ENCODE measurements at regions not wholly inside any gene's neighbourhood (a gene's known extent, or its start where the extent isn't known, plus 50 kb on each side); places are given as distances from the start of the nearest gene placed in this dataset.

GRCh38 chr1:198472997-198473396, 67.5 kb downstream of the ATP6V1G3 start:
- no peak for TF ChIP-seq CTCF (IDR thresholded peaks at IDR 0.05; ENCODE audit: insufficient read depth, low read depth, low read length)
- no peaks in the 10 kb centered on the region for H3K27me3 ChIP-seq (ENCODE audit: control insufficient read depth, insufficient read depth, low read length)
- H3K4me3 ChIP-seq (ENCODE audit: low read depth, low read length), result no peak overlapping the region
- ChIA-PET CTCF (no interaction called here), POLR2A (no interaction called here)
- no peaks in the 10 kb centered on the region for H3K36me3 ChIP-seq (ENCODE audit: control insufficient read depth, insufficient read depth, low read length)
- DNase-seq (ENCODE audit: low read depth), result no peak

GRCh38 chr1:198472119-198472518, 68.4 kb downstream of the ATP6V1G3 start:
- no peak for TF ChIP-seq CTCF (IDR thresholded peaks at IDR 0.05; ENCODE audit: insufficient read depth, low read depth, low read length)
- Histone ChIP-seq H3K36me3 (ENCODE audit: control insufficient read depth, insufficient read depth, low read length) (no peaks in the 10 kb centered on the region), H3K4me3 (ENCODE audit: low read depth, low read length) (no peak overlapping the region), H3K27me3 (ENCODE audit: control insufficient read depth, insufficient read depth, low read length) (no peaks in the 10 kb centered on the region)
- no peak for DNase-seq (ENCODE audit: low read depth)
- ChIA-PET POLR2A (no interaction called here), CTCF (interaction anchor here (1.2 kb wide), 1 partner anchor 9 kb away, joined by 5 read pairs; no protein-coding TSS in a partner anchor)

- ChIA-PET CTCF (interaction anchor here (1.0 to 1.5 kb wide), 4 partner anchors 14 to 218 kb away, joined by 3 to 10 read pairs (median 3); no protein-coding TSS in a partner anchor), POLR2A (interaction anchor here (0.6 to 0.7 kb wide), 2 partner anchors 204 to 444 kb away, joined by 3 read pairs; no protein-coding TSS in a partner anchor)
- DNase-seq (ENCODE audit: low read depth), result no peak
- Histone ChIP-seq H3K4me3 (ENCODE audit: low read depth, low read length) (no peak overlapping the region), H3K36me3 (ENCODE audit: control insufficient read depth, insufficient read depth, low read length) (no peaks in the 10 kb centered on the region), H3K27me3 (ENCODE audit: control insufficient read depth, insufficient read depth, low read length) (no peaks in the 10 kb centered on the region)
- TF ChIP-seq CTCF (IDR thresholded peaks at IDR 0.05; ENCODE audit: insufficient read depth, low read depth, low read length), result no peak
These were observed 72.6 kb downstream of the ATP6V1G3 start for GRCh38 chr1:198467907-198468306.

GRCh38 chr1:198467342-198467741, 73.1 kb downstream of the ATP6V1G3 start:
- ChIA-PET CTCF (interaction anchor here (0.7 to 1.5 kb wide), 7 partner anchors 9 to 312 kb away, joined by 3 to 10 read pairs (median 4); partner anchors contain the start of gene NEK7), POLR2A (interaction anchor here (0.7 kb wide), 1 partner anchor 443 kb away, joined by 3 read pairs; no protein-coding TSS in a partner anchor)
- H3K4me3 ChIP-seq (ENCODE audit: low read depth, low read length), result no peak overlapping the region
- no peaks in the 10 kb centered on the region for H3K36me3 ChIP-seq (ENCODE audit: control insufficient read depth, insufficient read depth, low read length)
- no peaks in the 10 kb centered on the region for H3K27me3 ChIP-seq (ENCODE audit: control insufficient read depth, insufficient read depth, low read length)
- DNase-seq (ENCODE audit: low read depth), result no peak
- no peak for TF ChIP-seq CTCF (IDR thresholded peaks at IDR 0.05; ENCODE audit: insufficient read depth, low read depth, low read length)

- H3K27me3 ChIP-seq (ENCODE audit: control insufficient read depth, insufficient read depth, low read length), result no peaks in the 10 kb centered on the region
- DNase-seq (ENCODE audit: low read depth), result peak; percentile 32
- H3K36me3 ChIP-seq (ENCODE audit: control insufficient read depth, insufficient read depth, low read length), result no peaks in the 10 kb centered on the region
- peak; percentile 55 for TF ChIP-seq CTCF (IDR thresholded peaks at IDR 0.05; ENCODE audit: insufficient read depth, low read depth, low read length)
- ChIA-PET CTCF (interaction anchor here (0.7 to 1.8 kb wide), 13 partner anchors 139 to 850 kb away, joined by 3 to 11 read pairs (median 3); partner anchors contain the start of gene C1orf53), POLR2A (interaction anchor here (0.6 kb wide), 1 partner anchor 20 kb away, joined by 3 read pairs; no protein-coding TSS in a partner anchor)
- no peak overlapping the region for H3K4me3 ChIP-seq (ENCODE audit: low read depth, low read length)
These were observed 75.0 kb downstream of the ATP6V1G3 start for GRCh38 chr1:198465201-198466144.
